SK-N-SH treated with all-trans-retinoic acid at 6 μM for 48 hours (cell line): ENCODE measurements at regions not wholly inside any gene's neighbourhood (a gene's known extent, or its start where the extent isn't known, plus 50 kb on each side); places are given as distances from the start of the nearest gene placed in this dataset.

Experiments used
- ATAC-seq: fragments of 200-7000 bp; cut with Tn5 transposase; 3 replicates; pipeline ENCODE4 v1.9.1; 2020; ENCODE audit warnings: mild to moderate bottlenecking, moderate library complexity
- ARNTL ChIP-seq: fragments of 450-650 bp; formaldehyde crosslinking; IDR thresholded peaks from 2 replicates; pipeline ENCODE4 v1.5.0; 2020; ENCODE audit warnings: low read depth, mild to moderate bottlenecking, moderate library complexity, borderline replicate concordance
- BACH2 ChIP-seq: fragments of 250-450 bp; sonication (Bioruptor Pico); IDR thresholded peaks from 2 replicates; pipeline ENCODE4 v1.9.0; 2021; ENCODE audit warnings: mild to moderate bottlenecking, borderline replicate concordance
- CREB5 ChIP-seq: fragments of 250-450 bp; sonication (Bioruptor Pico); IDR thresholded peaks from 2 replicates; pipeline ENCODE4 v1.5.1; 2020; ENCODE audit warnings: low read depth, mild to moderate bottlenecking, moderate library complexity
- CSDC2 ChIP-seq: fragments of 250-450 bp; sonication (Bioruptor Pico); IDR thresholded peaks from 2 replicates; pipeline ENCODE4 v1.5.0; 2020; ENCODE audit warnings: mild to moderate bottlenecking, moderate library complexity
- CSRNP3 ChIP-seq: fragments of 250-450 bp; sonication (Bioruptor Pico); IDR thresholded peaks from 2 replicates; pipeline ENCODE4 v1.5.1; 2021; ENCODE audit warnings: mild to moderate bottlenecking, moderate library complexity
- ESRRG ChIP-seq: fragments of 250-450 bp; sonication (Bioruptor Pico); IDR thresholded peaks from 2 replicates; pipeline ENCODE4 v1.6.1; 2021; ENCODE audit warnings: mild to moderate bottlenecking
- GLIS3 ChIP-seq: fragments of 250-450 bp; sonication (Bioruptor Pico); IDR thresholded peaks from 2 replicates; pipeline ENCODE4 v1.5.0; 2020; ENCODE audit warnings: mild to moderate bottlenecking, moderate library complexity
- OSR1 ChIP-seq: fragments of 250-450 bp; sonication (Bioruptor Pico); IDR thresholded peaks from 2 replicates; pipeline ENCODE4 v1.8.0; 2022; ENCODE audit warnings: moderate library complexity, mild to moderate bottlenecking, inconsistent platforms
- PATZ1 ChIP-seq: fragments of 250-450 bp; sonication (Bioruptor Pico); IDR thresholded peaks from 2 replicates; pipeline ENCODE4 v1.8.0; 2020; ENCODE audit warnings: mild to moderate bottlenecking, moderate library complexity, borderline replicate concordance
- POU6F1 ChIP-seq: fragments of 250-450 bp; sonication (Bioruptor Pico); IDR thresholded peaks from 2 replicates; pipeline ENCODE4 v1.8.0; 2021; ENCODE audit warnings: low read depth, mild to moderate bottlenecking, moderate library complexity, borderline replicate concordance
- PPARA ChIP-seq: fragments of 250-450 bp; sonication (Bioruptor Pico); IDR thresholded peaks from 2 replicates; pipeline ENCODE4 v1.5.0; 2020; ENCODE audit warnings: mild to moderate bottlenecking, borderline replicate concordance
- RARB ChIP-seq: fragments of 250-450 bp; sonication (Bioruptor Pico); IDR thresholded peaks from 2 replicates; pipeline ENCODE4 v1.8.0; 2021; ENCODE audit warnings: mild to moderate bottlenecking, moderate library complexity
- SNAI2 ChIP-seq: fragments of 250-450 bp; sonication (Bioruptor Pico); IDR thresholded peaks from 2 replicates; pipeline ENCODE4 v1.5.0; 2020; ENCODE audit warnings: mild to moderate bottlenecking, moderate library complexity
- TCF4 ChIP-seq: fragments of 250-450 bp; sonication (Bioruptor Pico); IDR thresholded peaks from 2 replicates; pipeline ENCODE4 v1.8.0; 2021; ENCODE audit warnings: mild to moderate bottlenecking, moderate library complexity, borderline replicate concordance
- TOX ChIP-seq: fragments of 250-450 bp; sonication (Bioruptor Pico); IDR thresholded peaks from 2 replicates; pipeline ENCODE4 v1.8.0; 2021; ENCODE audit warnings: mild to moderate bottlenecking, moderate library complexity, borderline replicate concordance
- TSHZ2 ChIP-seq: fragments of 250-450 bp; sonication (Bioruptor Pico); IDR thresholded peaks from 2 replicates; pipeline ENCODE4 v1.5.0; 2020; ENCODE audit warnings: mild to moderate bottlenecking, moderate library complexity
- ZC3H10 ChIP-seq: fragments of 250-450 bp; sonication (Bioruptor Pico); IDR thresholded peaks from 2 replicates; pipeline ENCODE4 v1.5.1; 2021; ENCODE audit warnings: mild to moderate bottlenecking, moderate library complexity
- ZFP3 ChIP-seq: fragments of 250-450 bp; sonication (Bioruptor Pico); IDR thresholded peaks from 2 replicates; pipeline ENCODE4 v1.5.0; 2020; ENCODE audit warnings: mild to moderate bottlenecking, moderate library complexity
- ZFP30 ChIP-seq: fragments of 450-650 bp; formaldehyde crosslinking; IDR thresholded peaks from 2 replicates; pipeline ENCODE4 v1.5.0; 2022; ENCODE audit warnings: mild to moderate bottlenecking, moderate library complexity
- ZNF565 ChIP-seq: fragments of 450-650 bp; formaldehyde crosslinking; conservative IDR thresholded peaks from 2 replicates; pipeline ENCODE4 v1.5.0; 2020; ENCODE audit warnings: low read depth, mild to moderate bottlenecking, moderate library complexity
- ZNF70 ChIP-seq: fragments of 450-650 bp; formaldehyde crosslinking; IDR thresholded peaks from 2 replicates; pipeline ENCODE4 v1.5.0; 2020; ENCODE audit warnings: mild to moderate bottlenecking, moderate library complexity
- ZNF8 ChIP-seq: fragments of 450-650 bp; formaldehyde crosslinking; IDR thresholded peaks from 2 replicates; pipeline ENCODE4 v1.5.0; 2020; ENCODE audit warnings: mild to moderate bottlenecking, moderate library complexity

- TF ChIP-seq PPARA (CRISPR knock-in tag), result no peak
Observed at GRCh38 chr1:178574345-178574744, 61.4 kb downstream of the TEX35 start (continued).

GRCh38 chr1:178575611-178576361 lies 62.9 kb downstream of the TEX35 start:
- TF ChIP-seq BACH2 (CRISPR knock-in tag) (no peak), GLIS3 (no peak), PPARA (CRISPR knock-in tag) (no peak), RARB (no peak), ZNF8 (CRISPR knock-in tag) (no peak), OSR1 (no peak), ZFP30 (CRISPR knock-in tag) (no peak), TOX (CRISPR knock-in tag) (no peak), SNAI2 (CRISPR knock-in tag) (no peak), CSDC2 (CRISPR knock-in tag) (no peak), TCF4 (CRISPR knock-in tag) (no peak), ARNTL (CRISPR knock-in tag) (no peak), ESRRG (CRISPR knock-in tag) (no peak), ZNF70 (no peak), TSHZ2 (no peak), POU6F1 (CRISPR knock-in tag) (no peak), CREB5 (CRISPR knock-in tag) (no peak), ZFP3 (CRISPR knock-in tag) (no peak), CSRNP3 (CRISPR knock-in tag) (no peak), PATZ1 (CRISPR knock-in tag) (no peak)
- peak; percentile 78 for ATAC-seq

GRCh38 chr1:178576841-178577240 lies 63.9 kb downstream of the TEX35 start:
- no peak for ATAC-seq
- TF ChIP-seq ZNF565 (CRISPR knock-in tag) (no peak), CSRNP3 (CRISPR knock-in tag) (no peak), ZFP3 (CRISPR knock-in tag) (no peak), ZNF8 (CRISPR knock-in tag) (no peak), ZC3H10 (CRISPR knock-in tag) (no peak), TOX (CRISPR knock-in tag) (no peak), CSDC2 (CRISPR knock-in tag) (no peak), RARB (no peak), GLIS3 (no peak), PPARA (CRISPR knock-in tag) (no peak)
